ENCODE measurements at regions not wholly inside any gene's neighbourhood (a gene's known extent, or its start where the extent isn't known, plus 50 kb on each side); places are given as distances from the start of the nearest gene placed in this dataset.

GRCh38 chr2:64295326-64296139 is 151.3 kb upstream of the PELI1 start:
- POLR2A ChIA-PET, result no interaction called here
- H3K27me3 ChIP-seq (replicated peaks in 1 of 4; ENCODE audit: control extremely low read depth in 1 of 4, control insufficient read depth in 3 of 4, insufficient read depth in 4 of 4, low read length in 3 of 4), result peaks cover 0 to 4% (median 0%) of the 10 kb centered on the region in 4 experiments

More at GRCh38 chr2:64295326-64296139, 151.3 kb upstream of the PELI1 start:
- H3K9me3 ChIP-seq (ENCODE audit: control extremely low read depth in 1 of 3, control insufficient read depth in 2 of 3, insufficient read depth in 1 of 3, low read length in 2 of 3), result no peaks in the 10 kb centered on the region
- no peak overlapping the region for H3K27ac ChIP-seq (ENCODE audit: low read length in 2 of 2)
- H2AFZ ChIP-seq (ENCODE audit: insufficient read depth, low read depth, low read length, poor library complexity, severe bottlenecking), result no peak overlapping the region
- intact Hi-C loops (cut with micrococcal nuclease), result no loop called here
- no peak overlapping the region for H3K4me2 ChIP-seq (replicated peaks; ENCODE audit: low read depth, low read length, poor library complexity, severe bottlenecking)
- no peak overlapping the region for H3K27ac Mint-ChIP-seq
- no peak for DNase-seq
- no peak for ATAC-seq (ENCODE audit: low read depth)
- H3K9me3 Mint-ChIP-seq (ENCODE audit: insufficient read depth), result no peaks in the 10 kb centered on the region
- no peak for TF ChIP-seq CTCF (IDR thresholded peaks at IDR 0.05)
- no peak for TF ChIP-seq EZH2 (IDR thresholded peaks at IDR 0.05; ENCODE audit: borderline replicate concordance, insufficient read depth, low read depth, low read length, poor library complexity, severe bottlenecking)
- no peak overlapping the region for H3K4me3 Mint-ChIP-seq
- H3K9ac ChIP-seq (ENCODE audit: low read length), result no peak overlapping the region
- H3K4me1 ChIP-seq (ENCODE audit: control insufficient read depth in 2 of 2, insufficient read depth in 2 of 2, low read length in 2 of 2), result no peaks in the 10 kb centered on the region
- H3K27me3 Mint-ChIP-seq, result peaks cover 15% of the 10 kb centered on the region
- no peak overlapping the region for H3K4me3 ChIP-seq (ENCODE audit: control extremely low read depth in 1 of 5, extremely low read depth in 1 of 5, insufficient read depth in 1 of 5, low read depth in 2 of 5, low read length in 4 of 5)
- CTCF ChIA-PET, result interaction anchor here (0.7 to 0.9 kb wide), 5 partner anchors 11 to 256 kb away, joined by 3 read pairs; no protein-coding TSS in a partner anchor
- 53% methylated on average over 2 of the region's 5 CpGs for WGBS (ENCODE audit: insufficient coverage)
- no peaks in the 10 kb centered on the region for H3K36me3 ChIP-seq (replicated peaks in 1 of 2; ENCODE audit: control extremely low read depth in 1 of 2, control insufficient read depth in 1 of 2, extremely low read depth in 1 of 2, insufficient read depth in 2 of 2, low read length in 1 of 2)
- no peaks in the 10 kb centered on the region for H4K20me1 ChIP-seq (ENCODE audit: control insufficient read depth, insufficient read depth, low read length, poor library complexity, severe bottlenecking)
- H3K79me2 ChIP-seq (ENCODE audit: control insufficient read depth, insufficient read depth, low read length), result no peaks in the 10 kb centered on the region
- H3K4me1 Mint-ChIP-seq, result peaks cover 4% of the 10 kb centered on the region

Measured in B cell (primary cell).